GM12864 (cell line): ENCODE measurements at regions not wholly inside any gene's neighbourhood (a gene's known extent, or its start where the extent isn't known, plus 50 kb on each side); places are given as distances from the start of the nearest gene placed in this dataset.
"Not testable (repeated sequence)": the region's sequence is repeated elsewhere in the genome, so short reads cannot be mapped to it uniquely, and the experiment has no call there.

Source experiments
- DNase-seq: peaks from one replicate; pipeline ENCODE4 v3.0.0-alpha.2; 2011; ENCODE audit warnings: low read depth
- H3K4me3 ChIP-seq: 2 replicates; pipeline ENCODE4 v1.5.1; 2011; ENCODE audit warnings: mild to moderate bottlenecking, low read depth, low read length, control low read depth
- TF ChIP-seq, protein P1 (sequence below): IDR thresholded peaks from 2 replicates; pipeline ENCODE4 v1.5.1; 2011; ENCODE audit warnings: low read depth, mild to moderate bottlenecking, moderate library complexity, low read length, control low read depth, inconsistent platforms; ENCODE audit errors: missing control alignments

DNA sequence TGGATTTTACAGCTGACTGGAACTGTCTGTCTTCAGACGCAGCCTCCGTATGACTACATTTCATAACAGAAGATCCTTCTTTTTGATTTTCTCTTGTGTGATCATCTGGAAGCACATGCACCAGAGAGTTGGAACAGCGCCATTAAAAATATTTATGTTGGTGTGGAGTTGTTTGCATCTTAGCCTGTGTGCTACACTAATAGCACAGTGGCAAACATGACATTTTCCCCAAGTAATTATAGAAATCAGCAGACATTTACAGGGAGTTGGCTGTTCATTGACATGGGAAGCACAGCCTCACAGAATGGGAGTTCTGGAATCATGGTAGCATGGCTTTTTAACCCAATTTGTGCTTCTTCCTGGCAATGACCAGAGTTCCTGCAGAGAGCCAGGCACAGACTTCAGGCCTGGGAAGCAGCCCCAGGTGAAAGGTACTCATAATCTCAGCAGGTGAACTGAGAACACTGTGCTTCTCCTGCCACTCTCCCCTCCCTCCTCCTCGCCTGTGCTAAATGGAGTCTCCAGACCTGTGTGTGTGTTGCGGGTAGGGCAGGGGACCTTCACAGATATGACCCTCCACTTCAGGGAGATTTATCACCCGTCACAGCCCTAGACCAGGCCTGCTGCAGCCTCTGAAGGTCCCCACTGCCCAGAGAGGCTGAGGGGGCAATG lies 82.8 kb upstream of the PLET1 start:
- DNase-seq, result no peak
- no peak overlapping the region for H3K4me3 ChIP-seq
- TF ChIP-seq, protein P1, sequence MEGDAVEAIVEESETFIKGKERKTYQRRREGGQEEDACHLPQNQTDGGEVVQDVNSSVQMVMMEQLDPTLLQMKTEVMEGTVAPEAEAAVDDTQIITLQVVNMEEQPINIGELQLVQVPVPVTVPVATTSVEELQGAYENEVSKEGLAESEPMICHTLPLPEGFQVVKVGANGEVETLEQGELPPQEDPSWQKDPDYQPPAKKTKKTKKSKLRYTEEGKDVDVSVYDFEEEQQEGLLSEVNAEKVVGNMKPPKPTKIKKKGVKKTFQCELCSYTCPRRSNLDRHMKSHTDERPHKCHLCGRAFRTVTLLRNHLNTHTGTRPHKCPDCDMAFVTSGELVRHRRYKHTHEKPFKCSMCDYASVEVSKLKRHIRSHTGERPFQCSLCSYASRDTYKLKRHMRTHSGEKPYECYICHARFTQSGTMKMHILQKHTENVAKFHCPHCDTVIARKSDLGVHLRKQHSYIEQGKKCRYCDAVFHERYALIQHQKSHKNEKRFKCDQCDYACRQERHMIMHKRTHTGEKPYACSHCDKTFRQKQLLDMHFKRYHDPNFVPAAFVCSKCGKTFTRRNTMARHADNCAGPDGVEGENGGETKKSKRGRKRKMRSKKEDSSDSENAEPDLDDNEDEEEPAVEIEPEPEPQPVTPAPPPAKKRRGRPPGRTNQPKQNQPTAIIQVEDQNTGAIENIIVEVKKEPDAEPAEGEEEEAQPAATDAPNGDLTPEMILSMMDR, result no peak

- TF ChIP-seq, protein P1, result no peak
- no peak overlapping the region for H3K4me3 ChIP-seq
Observed at GRCh38 chr11:112344040-112344413, 83.4 kb upstream of the PLET1 start.

DNA sequence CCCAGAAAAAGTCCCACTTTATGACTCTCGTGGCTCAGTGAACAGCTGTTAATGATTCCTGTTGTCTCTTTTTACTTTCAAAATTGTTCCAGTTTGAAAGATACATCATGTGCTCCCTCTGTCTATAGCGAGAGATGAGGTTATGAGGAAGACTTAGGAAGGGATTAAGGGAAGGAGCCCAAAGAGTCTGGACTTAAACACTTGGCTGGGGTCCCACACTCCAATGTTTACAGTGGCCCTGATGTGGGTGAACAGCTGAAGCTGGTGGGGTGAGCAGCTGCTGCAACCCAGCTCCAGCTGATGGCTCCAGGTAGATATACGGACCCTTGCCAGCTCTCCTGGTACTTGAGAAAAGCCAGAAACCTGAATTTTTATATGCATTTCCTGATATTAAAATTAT lies 84.5 kb upstream of the PLET1 start:
- DNase-seq, result no peak
- H3K4me3 ChIP-seq, result no peak overlapping the region
- TF ChIP-seq, protein P1, result no peak

More at GRCh38 chr11:112344040-112344413, 83.4 kb upstream of the PLET1 start:
- DNase-seq, result no peak

DNA sequence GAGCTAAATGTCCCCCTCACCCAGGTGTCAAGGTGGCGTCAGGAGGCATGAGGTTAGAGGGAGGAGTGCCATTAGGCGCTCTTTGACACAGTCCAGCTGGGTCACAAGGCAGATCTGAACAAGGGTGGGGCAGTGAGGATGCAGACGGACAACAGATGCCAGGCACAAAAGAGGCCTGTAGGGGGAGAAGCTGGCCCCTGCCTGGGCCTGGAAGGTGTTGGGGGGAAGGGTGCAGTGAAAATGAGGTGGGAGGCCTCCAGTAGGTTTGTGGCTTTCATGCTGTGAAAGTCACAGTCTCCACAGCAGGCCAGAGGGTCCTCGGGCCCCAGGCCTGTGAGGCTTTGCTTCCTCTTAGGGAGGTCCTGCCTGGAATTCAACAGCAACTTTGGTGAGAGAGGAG lies 85.0 kb upstream of the PLET1 start:
- TF ChIP-seq, protein P1, result peak; percentile 12
- no peak for DNase-seq
- no peak overlapping the region for H3K4me3 ChIP-seq

DNA sequence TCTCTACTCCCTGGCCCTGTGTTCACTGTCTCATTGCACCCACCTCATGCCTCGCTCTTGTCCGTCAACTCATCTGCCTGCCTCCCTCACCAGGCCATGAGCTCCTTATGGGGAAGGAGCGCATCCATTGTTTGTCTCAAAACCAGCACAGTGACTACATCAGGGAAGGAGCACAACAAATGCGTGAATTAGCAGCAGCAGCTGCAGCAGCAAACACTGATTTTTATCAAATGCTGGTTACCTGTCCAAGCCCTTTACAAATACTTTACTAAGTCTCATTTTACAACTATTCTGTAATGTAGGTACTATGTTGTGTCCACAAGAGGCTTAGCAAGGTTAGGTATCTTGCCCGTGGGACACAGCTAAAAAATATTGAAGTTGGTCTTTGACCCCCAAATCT lies 85.9 kb upstream of the PLET1 start:
- TF ChIP-seq, protein P1, result no peak
- H3K4me3 ChIP-seq, result no peak overlapping the region
- DNase-seq, result no peak

DNA sequence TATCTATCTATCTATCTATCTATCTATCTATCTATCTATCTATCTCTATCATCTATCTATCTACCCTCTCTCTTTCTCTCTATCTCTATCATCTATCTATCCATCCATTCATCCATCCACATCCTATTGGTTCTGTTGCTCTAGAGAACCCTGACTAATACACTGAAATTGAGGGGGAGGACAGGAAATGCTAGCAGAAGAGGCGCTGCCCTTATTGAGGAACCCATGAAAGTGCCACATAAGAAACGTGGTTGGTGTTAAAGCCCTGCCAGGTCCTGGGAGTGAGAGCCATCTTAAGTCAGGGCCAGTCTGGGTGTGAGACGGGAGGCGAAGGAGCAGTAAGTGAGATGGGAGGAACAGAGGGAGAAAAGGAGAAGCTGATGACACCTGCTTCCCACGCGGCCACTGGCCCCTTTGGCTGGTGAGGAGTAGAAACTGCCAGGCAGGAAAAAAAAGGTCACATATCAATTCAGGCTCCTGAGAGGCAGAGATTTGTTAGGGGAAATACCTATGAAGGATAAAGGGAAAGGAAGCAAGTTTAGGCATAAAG lies 87.9 kb upstream of the PLET1 start:
- no peak overlapping the region for H3K4me3 ChIP-seq
- DNase-seq, result no peak
- TF ChIP-seq, protein P1, result no peak

- DNase-seq, H3K4me3 ChIP-seq: not testable (repeated sequence)
Observed at GRCh38 chr11:112351423-112351822, 90.8 kb upstream of the PLET1 start.
